ENCODE measurements at regions not wholly inside any gene's neighbourhood (a gene's known extent, or its start where the extent isn't known, plus 50 kb on each side); places are given as distances from the start of the nearest gene placed in this dataset.

DNA sequence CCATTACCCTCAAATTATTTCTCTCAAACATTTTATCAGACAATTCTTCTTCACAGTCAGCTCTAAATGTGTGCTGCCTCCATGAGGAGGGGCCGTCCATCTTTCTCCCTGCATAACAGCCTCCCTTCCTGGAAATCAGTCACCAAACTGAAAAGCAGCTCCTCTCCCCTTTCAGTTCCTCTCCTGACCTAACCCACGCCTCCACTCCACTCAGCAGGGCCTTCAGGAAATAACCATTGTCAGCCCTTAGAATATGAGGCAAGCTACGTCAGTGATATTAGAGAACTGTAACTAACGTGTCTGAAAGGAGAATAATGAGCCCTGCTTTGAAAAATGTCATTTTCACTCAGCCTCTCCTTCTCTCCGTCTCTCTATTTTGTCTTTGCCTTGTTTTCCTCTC, 116.2 kb downstream of the OLFM4 start:
- DNase-seq (ENCODE audit: low spot score), result no peak

- DNase-seq (ENCODE audit: low spot score), result no peak
Measured at GRCh38 chr13:53150568-53150967, 122.0 kb downstream of the OLFM4 start.

GRCh38 chr13:53151336-53152056, 122.9 kb downstream of the OLFM4 start:
- DNase-seq (ENCODE audit: low spot score), result peak; percentile 10

DNA sequence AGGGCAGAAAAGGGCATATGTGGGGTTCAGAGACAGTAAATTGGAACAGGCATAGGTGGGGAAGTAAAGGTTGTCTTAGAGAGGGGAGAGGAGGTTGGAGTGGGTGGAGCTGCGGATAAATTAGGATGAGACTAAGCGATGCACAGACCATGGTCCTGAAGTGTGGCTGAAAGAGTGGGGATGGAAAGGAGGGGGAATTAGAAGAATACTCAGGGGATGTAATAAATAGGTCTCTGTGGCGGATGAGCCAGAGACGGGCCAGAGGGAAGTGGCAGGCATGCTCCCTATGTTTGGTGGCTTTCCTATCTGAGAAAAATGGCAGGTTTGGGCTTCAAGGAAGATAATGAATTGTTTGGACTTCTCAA, 123.4 kb downstream of the OLFM4 start:
- DNase-seq (ENCODE audit: low spot score), result no peak

- no peak for DNase-seq (ENCODE audit: low spot score)
Measured at GRCh38 chr13:53158201-53158600, 129.6 kb downstream of the OLFM4 start.

DNA sequence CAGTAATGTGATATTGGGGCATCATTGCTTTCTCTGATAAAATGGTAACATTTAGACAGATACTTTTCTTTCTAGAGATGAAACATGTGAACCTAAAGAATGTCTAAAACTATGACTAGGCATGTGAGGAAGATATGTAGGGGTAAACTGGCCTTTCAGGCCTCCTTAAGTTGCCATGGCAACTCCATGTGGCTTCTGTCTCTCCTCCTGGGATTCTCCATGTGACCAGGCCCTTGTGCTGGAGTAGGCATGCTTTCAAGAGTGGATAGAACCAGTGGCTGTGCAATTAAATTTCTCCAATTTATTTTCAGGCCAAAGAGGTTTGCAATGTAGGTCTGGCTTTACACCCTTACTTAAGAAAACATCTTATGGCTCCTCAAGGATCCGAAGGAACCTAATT, 130.8 kb downstream of the OLFM4 start:
- DNase-seq (ENCODE audit: low spot score), result no peak

GRCh38 chr13:53160211-53160610, 131.6 kb downstream of the OLFM4 start:
- no peak for DNase-seq (ENCODE audit: low spot score)

GRCh38 chr13:53161251-53161650, 132.6 kb downstream of the OLFM4 start:
- DNase-seq (ENCODE audit: low spot score), result no peak

- DNase-seq (ENCODE audit: low spot score), result no peak
Measured at GRCh38 chr13:53165261-53165660, 136.6 kb downstream of the OLFM4 start.

GRCh38 chr13:53167561-53167960, 138.9 kb downstream of the OLFM4 start:
- no peak for DNase-seq (ENCODE audit: low spot score)

DNA sequence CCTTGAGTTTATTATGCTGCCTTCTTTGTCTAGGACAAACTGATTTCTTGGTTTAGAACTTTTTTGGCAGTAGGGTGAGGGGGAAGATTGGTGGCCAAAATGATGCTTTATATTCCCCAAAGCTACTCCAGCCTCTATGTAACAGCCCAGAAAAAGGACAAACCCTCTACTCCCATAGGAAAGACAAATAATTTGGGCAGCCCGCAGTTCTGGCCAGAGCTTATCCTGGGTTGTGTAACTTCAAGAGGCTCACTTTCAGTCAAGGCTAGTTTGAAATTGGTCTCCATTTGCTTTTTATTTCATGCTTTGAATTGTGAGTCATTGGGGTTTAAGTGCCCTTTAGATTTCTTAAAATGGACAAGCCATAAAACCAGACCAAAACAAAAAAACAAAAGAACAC, 142.3 kb downstream of the OLFM4 start:
- no peak for DNase-seq (ENCODE audit: low spot score)

DNA sequence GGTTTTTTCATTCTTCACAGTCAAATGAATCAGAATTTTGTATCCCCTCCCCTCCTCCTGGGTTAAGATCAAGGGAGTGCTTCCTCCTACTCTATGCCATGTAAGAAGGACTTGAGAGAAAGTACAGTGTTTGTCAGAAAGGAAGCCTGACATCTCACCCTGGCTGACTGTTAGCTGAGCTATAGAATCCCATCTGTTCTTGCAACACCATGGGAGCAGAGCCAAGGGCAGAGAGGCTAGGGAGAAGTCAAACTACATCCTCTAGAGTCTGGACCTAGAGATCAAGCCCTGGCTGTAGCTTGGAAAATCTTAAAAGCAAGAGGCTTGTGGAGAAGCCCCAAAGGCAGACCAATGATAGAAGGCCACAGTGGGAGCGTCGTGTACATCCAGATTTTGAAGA, 145.9 kb downstream of the OLFM4 start:
- DNase-seq (ENCODE audit: low spot score), result no peak

DNA sequence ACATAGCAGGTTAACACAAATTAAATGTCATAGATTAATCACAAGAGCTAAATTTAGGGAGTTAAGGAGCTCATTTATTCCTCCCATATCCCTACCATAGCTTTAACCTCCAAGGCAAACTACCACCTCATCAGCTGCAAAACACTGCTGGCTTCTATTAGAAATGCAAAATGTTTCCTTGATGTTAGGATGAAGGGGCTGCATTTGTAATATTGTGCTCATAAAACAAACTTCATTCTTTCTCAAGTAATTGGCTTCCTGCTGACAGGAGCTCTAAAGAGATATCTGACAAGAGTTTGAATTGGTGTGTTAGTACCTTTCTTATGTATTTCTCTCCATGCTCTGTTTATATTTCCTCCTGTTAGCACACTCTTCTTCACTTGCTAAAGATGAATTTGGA, 152.1 kb downstream of the OLFM4 start:
- DNase-seq (ENCODE audit: low spot score), result no peak

DNA sequence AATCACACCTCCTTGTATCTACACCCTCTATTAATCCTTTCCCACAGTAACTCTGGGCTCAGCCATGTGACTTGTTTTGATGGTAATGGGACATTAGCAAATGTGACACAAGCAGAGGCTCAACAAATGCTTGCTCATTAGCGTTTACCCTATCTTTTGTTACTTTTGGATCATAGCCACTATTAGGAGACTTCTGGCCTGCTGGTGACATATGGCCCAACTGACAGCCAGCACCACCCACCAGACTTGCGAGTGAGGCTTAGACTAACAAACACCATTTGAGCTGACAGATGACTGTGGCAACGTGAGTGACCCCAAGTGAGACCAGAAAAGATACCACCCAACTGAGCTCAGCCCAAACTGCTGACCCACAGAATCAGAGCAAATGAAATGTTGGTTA, 154.1 kb downstream of the OLFM4 start:
- DNase-seq (ENCODE audit: low spot score), result no peak

GRCh38 chr13:53188120-53188519, 159.5 kb downstream of the OLFM4 start:
- no peak for DNase-seq (ENCODE audit: low spot score)

- DNase-seq (ENCODE audit: low spot score), result no peak
Measured at GRCh38 chr13:53189162-53189561, 160.5 kb downstream of the OLFM4 start.

- DNase-seq (ENCODE audit: low spot score), result peak; percentile 54
Measured at GRCh38 chr13:53191091-53191490, 162.5 kb downstream of the OLFM4 start.

DNA sequence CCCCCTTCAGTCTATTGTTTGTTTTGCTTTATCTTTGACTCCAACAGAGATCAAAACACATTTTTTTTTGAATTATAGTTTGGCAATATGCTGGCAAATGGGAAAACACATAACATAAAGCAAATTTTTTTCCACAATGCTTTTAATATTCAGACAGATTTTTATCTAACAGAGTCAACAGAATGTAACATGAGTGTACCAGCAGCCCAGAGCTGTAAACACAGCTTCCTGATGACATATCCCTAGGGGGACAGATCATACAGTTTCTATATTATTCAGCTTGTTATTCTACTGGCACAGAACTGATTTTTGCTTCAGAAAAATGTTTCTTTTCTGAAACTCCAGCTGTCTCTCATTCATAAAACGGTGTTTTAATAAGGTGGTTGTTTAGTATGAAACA, 168.8 kb downstream of the OLFM4 start:
- no peak for DNase-seq (ENCODE audit: low spot score)

- no peak for DNase-seq (ENCODE audit: low spot score)
Measured at GRCh38 chr13:53198017-53198416, 169.4 kb downstream of the OLFM4 start.

- DNase-seq (ENCODE audit: low spot score), result no peak
Measured at GRCh38 chr13:53198736-53199135, 170.1 kb downstream of the OLFM4 start.

DNA sequence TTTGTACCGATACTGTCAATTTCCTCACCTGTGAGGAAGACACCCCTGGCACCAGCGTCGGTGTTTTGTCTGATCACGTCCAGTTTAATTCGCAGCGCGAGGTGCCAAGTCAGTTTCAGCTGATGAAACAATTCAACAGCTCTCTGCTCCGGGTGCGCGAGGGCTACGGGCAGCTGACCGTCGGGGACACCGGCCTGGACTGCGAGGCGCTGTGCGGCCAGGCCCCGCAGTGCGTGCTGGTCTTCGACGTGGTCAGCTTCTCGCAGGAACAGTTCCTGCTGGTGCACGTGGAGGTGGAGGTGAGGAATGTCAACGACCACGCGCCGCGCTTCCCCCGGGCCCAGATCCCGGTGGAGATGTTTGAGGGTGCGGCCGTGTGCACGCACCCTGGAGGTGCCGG, 171.5 kb downstream of the OLFM4 start:
- no peak for DNase-seq (ENCODE audit: low spot score)

- peak; percentile 39 for DNase-seq (ENCODE audit: low spot score)
Measured at GRCh38 chr13:53200498-53201453, 172.2 kb downstream of the OLFM4 start.

DNA sequence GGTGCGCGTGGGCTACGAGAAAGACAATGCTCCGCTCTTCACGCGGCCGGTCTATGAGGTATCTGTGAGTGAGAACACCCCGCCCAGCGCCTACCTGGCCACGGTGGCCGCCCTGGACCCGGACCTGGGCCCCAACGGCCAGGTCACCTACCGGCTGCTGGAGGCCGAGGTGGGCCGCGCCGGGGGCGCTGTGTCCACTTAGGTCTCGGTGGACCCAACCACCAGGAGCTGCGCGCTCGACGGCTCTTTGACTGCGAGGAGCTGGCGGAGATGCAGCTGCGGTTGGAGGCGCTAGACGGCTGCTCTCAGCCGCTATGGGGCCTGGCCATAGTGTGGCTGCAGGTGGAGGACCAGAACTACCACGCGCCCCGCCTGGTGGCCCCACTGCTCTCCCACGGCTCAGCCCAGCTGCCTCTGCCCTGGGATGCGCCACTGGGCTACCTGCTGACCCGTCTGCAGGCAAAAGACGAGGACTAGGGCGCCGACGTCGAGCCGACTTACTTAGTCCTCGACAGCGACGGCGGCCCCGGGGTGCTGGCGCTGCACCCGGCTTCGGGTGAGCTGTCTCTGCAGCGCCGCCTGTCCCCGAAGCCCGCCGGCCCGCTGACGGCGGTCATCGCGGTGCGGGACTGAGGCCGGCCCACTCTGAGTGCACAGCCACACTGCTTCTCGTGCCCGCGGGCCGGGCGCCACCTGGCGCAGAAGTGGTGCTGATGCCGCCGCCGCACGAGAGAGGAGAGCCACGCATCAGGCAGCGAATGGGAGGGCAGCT, 173.0 kb downstream of the OLFM4 start:
- peak; percentile 6 for DNase-seq (ENCODE audit: low spot score)
